GM19452 (cell line): ENCODE measurements at regions not wholly inside any gene's neighbourhood (a gene's known extent, or its start where the extent isn't known, plus 50 kb on each side); places are given as distances from the start of the nearest gene placed in this dataset.
"Not testable (repeated sequence)": the region's sequence is repeated elsewhere in the genome, so short reads cannot be mapped to it uniquely, and the experiment has no call there.

Source experiments
- ATAC-seq: cut with Tn5 transposase; IDR thresholded peaks from one replicate; pipeline ENCODE4 v1.9.1; 2021; ENCODE audit not compliant: unreplicated experiment

GRCh38 chr12:31822761-31823160 lies 93.9 kb upstream of the AMN1 start:
- ATAC-seq, result no peak

GRCh38 chr12:31821484-31821883 lies 92.7 kb upstream of the AMN1 start:
- ATAC-seq, result no peak

- ATAC-seq, result no peak
Observed at GRCh38 chr12:31820832-31821231, 92.0 kb upstream of the AMN1 start.

- no peak for ATAC-seq
Observed at GRCh38 chr12:31819427-31819826, 90.6 kb upstream of the AMN1 start.

- no peak for ATAC-seq
Observed at GRCh38 chr12:31818623-31819268, 89.9 kb upstream of the AMN1 start.

GRCh38 chr12:31817120-31817519 lies 88.3 kb upstream of the AMN1 start:
- no peak for ATAC-seq

- no peak for ATAC-seq
Observed at GRCh38 chr12:31815096-31815495, 86.3 kb upstream of the AMN1 start.

GRCh38 chr12:31813305-31813704 lies 84.5 kb upstream of the AMN1 start:
- ATAC-seq, result no peak

GRCh38 chr12:31807773-31808097 lies 78.9 kb upstream of the AMN1 start:
- ATAC-seq, result no peak

GRCh38 chr12:31807081-31807772 lies 78.4 kb upstream of the AMN1 start:
- not testable (repeated sequence) for ATAC-seq

GRCh38 chr12:31805681-31806080 lies 76.9 kb upstream of the AMN1 start:
- not testable (repeated sequence) for ATAC-seq

GRCh38 chr12:31804707-31805106 lies 75.9 kb upstream of the AMN1 start:
- not testable (repeated sequence) for ATAC-seq

GRCh38 chr12:31804185-31804504 lies 75.3 kb upstream of the AMN1 start:
- ATAC-seq, result no peak

- ATAC-seq, result no peak
Observed at GRCh38 chr12:31803306-31804184, 74.7 kb upstream of the AMN1 start.

GRCh38 chr12:31801872-31802271 lies 73.1 kb upstream of the AMN1 start:
- no peak for ATAC-seq

- ATAC-seq, result no peak
Observed at GRCh38 chr12:31797230-31797872, 68.5 kb upstream of the AMN1 start.

- ATAC-seq, result no peak
Observed at GRCh38 chr12:31796270-31796951, 67.6 kb upstream of the AMN1 start.

- ATAC-seq, result no peak
Observed at GRCh38 chr12:31794745-31795144, 65.9 kb upstream of the AMN1 start.

- ATAC-seq, result not testable (repeated sequence)
Observed at GRCh38 chr12:31791265-31791664, 62.4 kb upstream of the AMN1 start.

- ATAC-seq, result no peak
Observed at GRCh38 chr12:31790759-31791158, 61.9 kb upstream of the AMN1 start.

GRCh38 chr12:31785318-31785717 lies 56.5 kb upstream of the AMN1 start:
- ATAC-seq, result no peak
